ENCODE measurements at regions not wholly inside any gene's neighbourhood (a gene's known extent, or its start where the extent isn't known, plus 50 kb on each side); places are given as distances from the start of the nearest gene placed in this dataset.

GRCh38 chr5:170442921-170443320 lies 53.8 kb upstream of the KCNMB1 start:
- no peak overlapping the region for H2AK5ac ChIP-seq (ENCODE audit: low read depth, low read length)
- H4K5ac ChIP-seq (ENCODE audit: insufficient read length, low read depth, low read length), result no peak overlapping the region
- H3K9ac ChIP-seq (replicated peaks in 1 of 4; ENCODE audit: extremely low read depth in 1 of 4, low read depth in 3 of 4, low read length in 3 of 4), result no peak overlapping the region
- no peak overlapping the region for H4K91ac ChIP-seq (replicated peaks; ENCODE audit: insufficient read length, low read length)
- peaks cover 0 to 12% (median 5%) of the 10 kb centered on the region in 4 experiments; a peak in 6 of 7 replicates for H3K4me1 ChIP-seq (replicated peaks in 1 of 4; ENCODE audit: control insufficient read depth in 3 of 4, insufficient read depth in 4 of 4, low read length in 3 of 4)
- DNase-seq (ENCODE audit: low read depth in 1 of 2, low spot score in 2 of 2) (no peak), FAIRE-seq (no peak)
- no peak overlapping the region for H2BK15ac ChIP-seq (ENCODE audit: low read length)
- H3K14ac ChIP-seq (ENCODE audit: insufficient read length), result no peak overlapping the region
- no peaks in the 10 kb centered on the region for H3K79me1 ChIP-seq (ENCODE audit: low read depth, low read length)
- H2BK5ac ChIP-seq (ENCODE audit: low read depth, low read length), result no peak overlapping the region
- H3K23me2 ChIP-seq (ENCODE audit: low read depth, low read length), result no peaks in the 10 kb centered on the region
- no peak overlapping the region for H3K56ac ChIP-seq (replicated peaks; ENCODE audit: insufficient read length, low read depth, low read length)
- peaks cover 4 to 8% of the 10 kb centered on the region in 2 experiments; a peak in 1 of 4 replicates for H3K9me3 ChIP-seq (ENCODE audit: insufficient read depth in 2 of 2, low read depth in 1 of 2, low read length in 1 of 2)
- 88% methylated on average over 5 of the region's 5 CpGs; no CpG with 5 or more reads in 1 of the 2 experiments for WGBS, 2 experiments (ENCODE audit: extremely low coverage in 1 of 2, insufficient coverage in 1 of 2, insufficient read length in 1 of 2, insufficient replicate concordance in 2 of 2, low coverage in 1 of 2, low lambda C conversion rate in 2 of 2, missing lambda C conversion rate in 1 of 2)
- no peak overlapping the region for H2BK20ac ChIP-seq (ENCODE audit: low read length)
- H3K4ac ChIP-seq (replicated peaks; ENCODE audit: insufficient read length, low read depth, low read length), result no peak overlapping the region
- TF ChIP-seq CEBPB (IDR thresholded peaks at IDR 0.05; ENCODE audit: low read depth, low read length), result no peak
- TF ChIP-seq FOSL1 (IDR thresholded peaks at IDR 0.05; ENCODE audit: insufficient read depth, low read depth, low read length), result no peak
- TF ChIP-seq POLR2AphosphoS5 (IDR thresholded peaks at IDR 0.05; ENCODE audit: low read depth, low read length), result no peak
- no peak for TF ChIP-seq ATF2 (IDR thresholded peaks at IDR 0.05; ENCODE audit: low read length)
- no peak overlapping the region for H3K4me2 ChIP-seq (ENCODE audit: insufficient read depth in 1 of 2, low read depth in 2 of 2, low read length in 2 of 2)
- no peak overlapping the region for H3K18ac ChIP-seq (ENCODE audit: extremely low read depth, low read length)
- H2BK12ac ChIP-seq (ENCODE audit: low read depth, low read length), result no peak overlapping the region
- H3K79me2 ChIP-seq (ENCODE audit: control insufficient read depth in 1 of 2, insufficient read depth in 2 of 2, low read length in 2 of 2), result no peaks in the 10 kb centered on the region
- ChIA-PET POLR2A (ENCODE audit: partially characterized antibody) (no interaction called here), CTCF (ENCODE audit: partially characterized antibody) (interaction anchor here (0.6 to 2.2 kb wide), 6 partner anchors 8 to 885 kb away, joined by 3 to 5 read pairs (median 4); no protein-coding TSS in a partner anchor)
- H4K20me1 ChIP-seq (replicated peaks in 1 of 2; ENCODE audit: control insufficient read depth in 1 of 2, insufficient read depth in 2 of 2, low read length in 2 of 2), result no peaks in the 10 kb centered on the region
- no peaks in the 10 kb centered on the region for H3K36me3 ChIP-seq (ENCODE audit: control insufficient read depth in 2 of 4, insufficient read depth in 4 of 4, low read length in 3 of 4)
- H3K23ac ChIP-seq (ENCODE audit: insufficient read length), result no peak overlapping the region
- H3K27me3 ChIP-seq (replicated peaks in 1 of 4; ENCODE audit: control insufficient read depth in 3 of 4, extremely low read depth in 1 of 4, insufficient read depth in 3 of 4, low read length in 3 of 4), result no peaks in the 10 kb centered on the region
- H4K8ac ChIP-seq (ENCODE audit: extremely low read depth, insufficient read depth, low read length), result no peak overlapping the region
- no peak overlapping the region for H3K4me3 ChIP-seq (ENCODE audit: extremely low read depth in 1 of 4, insufficient read depth in 2 of 4, low read depth in 3 of 4, low read length in 4 of 4)
- no peak overlapping the region for H3K27ac ChIP-seq (ENCODE audit: low read depth, low read length)
- no peak overlapping the region for H2BK120ac ChIP-seq (replicated peaks; ENCODE audit: low read depth, low read length)
- H2AFZ ChIP-seq (ENCODE audit: low read length), result no peak overlapping the region

All from H1 (cell line).